Hippocampal formation (tissue), 2 donors: ENCODE measurements at regions not wholly inside any gene's neighbourhood (a gene's known extent, or its start where the extent isn't known, plus 50 kb on each side); places are given as distances from the start of the nearest gene placed in this dataset.
"Not testable (repeated sequence)": the region's sequence is repeated elsewhere in the genome, so short reads cannot be mapped to it uniquely, and the experiment has no call there.

ENCODE experiments used
- DNase-seq, 2 donors: peaks; one replicate each; lab custom pipeline; 2025; lab: John Stamatoyannopoulos, UW

DNA sequence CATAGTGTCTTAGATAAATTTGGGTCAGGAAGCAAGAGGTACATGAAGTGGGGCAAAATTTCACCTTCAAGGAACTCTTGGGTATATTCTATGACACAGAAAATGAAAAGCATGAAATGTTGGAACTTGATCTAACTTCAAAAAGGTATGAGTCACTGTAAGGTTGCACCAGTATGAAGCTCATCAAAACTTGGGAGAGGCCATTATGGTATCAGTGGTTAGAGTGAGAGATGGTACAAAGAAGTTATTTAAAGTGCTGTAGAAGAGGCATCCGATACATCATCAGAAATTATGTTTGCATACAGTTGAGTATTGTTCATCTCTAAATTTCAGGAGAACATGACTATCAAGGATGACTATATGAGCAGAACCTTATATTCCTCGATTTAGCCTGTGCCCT, 302.9 kb upstream of the SUCLG2 start:
- no peak for DNase-seq

DNA sequence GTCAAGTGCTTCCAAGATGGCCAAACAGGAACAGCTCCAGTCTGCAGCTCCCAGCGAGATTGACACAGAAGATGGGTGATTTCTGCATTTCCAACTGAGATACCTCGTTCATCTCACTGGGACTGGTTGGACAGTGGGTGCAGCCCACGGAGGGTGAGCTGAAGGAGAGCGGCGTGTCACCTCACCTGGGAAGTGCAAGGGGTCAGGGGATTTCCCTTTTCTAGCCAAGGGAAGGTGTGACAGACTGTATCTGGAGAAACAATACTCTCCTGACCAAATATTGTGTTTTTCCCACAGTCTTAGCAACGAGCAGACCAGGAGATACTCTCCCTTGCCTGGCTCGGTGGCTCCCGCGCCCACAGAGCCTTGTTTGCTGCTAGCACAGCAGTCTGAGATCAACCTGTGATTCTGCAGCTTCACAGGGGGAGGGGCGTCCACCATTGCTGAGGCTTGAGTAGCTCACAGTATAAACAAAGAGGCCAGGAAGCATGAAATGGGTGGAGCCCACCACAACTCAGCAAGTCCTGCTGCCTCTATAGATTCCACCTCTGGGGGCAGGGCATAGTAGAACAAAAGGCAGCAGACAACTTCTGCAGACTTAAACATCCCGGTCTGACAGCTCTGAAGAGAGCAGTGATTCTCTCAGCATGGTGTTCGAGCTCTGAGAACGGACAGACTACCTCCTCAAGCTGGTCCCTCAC, 293.5 kb upstream of the SUCLG2 start:
- DNase-seq = no peak

DNA sequence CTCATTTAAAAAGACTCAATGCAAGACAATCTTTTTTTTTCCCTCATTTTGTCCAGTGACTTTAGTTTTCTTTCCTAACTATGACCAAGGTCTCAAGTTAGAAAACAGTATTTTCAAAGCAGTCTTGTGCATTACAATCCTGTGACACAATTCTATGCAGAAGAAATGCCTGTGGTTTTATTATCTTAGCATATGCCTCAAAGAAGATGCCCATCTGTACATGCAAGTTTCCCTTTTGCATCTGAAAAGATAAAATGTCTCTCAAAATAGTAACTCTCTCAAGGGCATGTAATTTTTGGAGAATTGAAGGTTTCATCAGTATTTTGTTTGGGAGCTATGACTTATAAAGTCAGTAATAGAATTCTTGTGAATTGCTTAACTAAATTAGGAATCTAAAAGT, 292.0 kb upstream of the SUCLG2 start:
- DNase-seq = no peak

DNA sequence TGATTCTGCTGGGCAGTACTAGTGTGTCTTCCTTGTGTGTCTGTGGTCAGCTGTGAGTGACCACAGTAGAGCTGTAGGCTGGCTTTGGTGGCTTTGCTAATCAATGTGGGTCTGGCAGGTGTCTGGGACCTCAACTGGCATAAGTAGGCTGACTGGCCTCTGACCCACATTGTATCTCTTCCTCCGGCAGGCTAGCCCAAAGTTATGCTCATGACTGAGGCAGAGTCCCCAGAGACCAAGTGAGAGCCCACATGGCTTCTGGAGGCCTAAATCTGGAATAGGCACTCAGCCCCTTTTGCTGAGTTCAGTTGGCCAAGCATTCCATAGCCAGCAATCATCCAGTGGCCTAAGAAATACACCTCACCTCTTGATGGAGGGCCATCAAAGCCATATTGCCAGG, 289.1 kb upstream of the SUCLG2 start:
- no peak for DNase-seq

DNA sequence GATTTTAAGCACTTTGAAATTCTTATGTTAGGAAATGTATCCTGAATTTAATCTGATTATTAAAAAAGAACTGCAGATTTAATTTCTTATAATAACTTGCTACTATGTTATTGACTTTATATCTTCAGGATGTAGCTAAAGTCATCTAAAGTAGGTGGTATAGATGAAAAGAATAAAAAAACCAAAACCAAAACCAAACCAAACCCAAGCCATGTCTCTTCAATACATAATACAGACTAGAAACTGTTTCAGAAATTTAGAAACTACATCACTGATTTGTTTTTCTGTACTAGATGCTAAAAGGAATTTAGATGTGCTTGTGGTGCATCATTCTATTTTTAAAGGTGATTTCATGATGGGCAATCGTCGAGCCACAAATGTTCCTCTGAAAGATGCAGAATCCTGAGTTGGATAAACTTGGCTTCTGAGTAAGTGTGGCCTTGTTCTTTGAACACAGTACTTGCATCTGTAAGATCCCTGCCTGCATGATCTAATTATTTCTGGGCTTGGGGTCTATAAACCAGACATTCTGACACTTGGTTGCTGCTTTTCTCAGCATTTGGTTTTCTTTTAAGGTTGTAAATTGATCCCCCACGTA, 287.1 kb upstream of the SUCLG2 start:
- no peak for DNase-seq

DNA sequence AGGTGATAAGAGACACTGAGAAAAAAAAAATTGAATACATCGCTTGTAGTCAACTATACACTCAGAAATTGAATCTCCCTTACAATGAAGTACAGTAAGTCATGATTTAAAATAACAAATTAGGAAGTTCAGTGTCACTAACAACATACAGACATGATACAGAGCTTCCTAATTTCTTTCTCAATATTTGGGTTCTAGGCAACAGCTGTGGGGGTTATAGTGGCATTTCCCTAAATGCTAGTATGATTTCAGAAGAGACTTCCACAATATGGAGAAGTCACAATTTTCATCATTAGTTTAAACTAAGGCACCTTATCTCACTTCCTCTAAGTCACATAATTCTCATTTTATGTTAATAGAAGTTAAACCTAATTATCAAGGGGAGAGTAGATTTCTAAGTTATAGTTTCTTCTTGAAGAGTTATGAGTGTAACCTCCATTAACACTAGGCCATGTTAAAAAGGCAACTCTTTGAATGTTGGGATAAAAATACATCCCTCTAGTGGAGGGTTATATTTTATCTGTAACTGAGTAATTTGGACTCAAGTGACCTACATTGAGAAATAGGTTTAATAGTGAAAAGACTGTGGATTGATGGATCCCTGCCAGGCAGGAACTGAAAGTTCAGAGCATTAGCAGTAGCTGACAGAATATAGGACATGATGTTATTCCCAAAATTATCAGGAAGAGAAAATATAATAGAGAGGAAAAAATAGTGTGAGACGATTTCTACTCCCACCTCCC, 286.0 kb upstream of the SUCLG2 start:
- no peak for DNase-seq

DNA sequence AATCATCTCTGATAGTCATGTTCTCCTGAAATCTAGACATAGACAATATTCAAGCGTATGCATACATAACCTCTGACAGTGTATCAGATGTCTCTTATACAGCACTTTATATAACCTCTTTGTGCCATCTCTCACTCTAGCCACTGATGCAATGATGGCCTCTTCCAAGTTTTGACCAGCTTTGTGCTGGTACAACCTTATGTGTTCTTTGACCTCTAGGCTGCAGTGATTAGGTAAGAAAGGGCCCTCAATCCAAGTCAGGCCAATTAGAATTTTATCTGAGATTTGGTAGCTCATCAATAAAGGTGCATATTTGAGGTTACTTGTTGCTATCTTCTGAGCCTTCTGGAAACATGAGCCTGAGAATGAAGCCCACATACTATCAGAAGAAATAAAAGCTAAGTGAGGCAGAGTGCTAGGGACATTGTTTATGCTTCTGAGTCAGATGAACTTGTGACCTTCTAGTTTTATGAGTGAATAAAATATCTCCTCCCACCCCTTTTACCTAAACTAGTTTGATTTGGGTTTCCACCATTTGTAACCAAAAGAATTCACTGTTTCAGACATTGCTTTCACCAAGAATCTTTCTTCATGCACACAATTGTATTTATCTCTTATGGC, 283.2 kb upstream of the SUCLG2 start:
- DNase-seq = no peak

DNA sequence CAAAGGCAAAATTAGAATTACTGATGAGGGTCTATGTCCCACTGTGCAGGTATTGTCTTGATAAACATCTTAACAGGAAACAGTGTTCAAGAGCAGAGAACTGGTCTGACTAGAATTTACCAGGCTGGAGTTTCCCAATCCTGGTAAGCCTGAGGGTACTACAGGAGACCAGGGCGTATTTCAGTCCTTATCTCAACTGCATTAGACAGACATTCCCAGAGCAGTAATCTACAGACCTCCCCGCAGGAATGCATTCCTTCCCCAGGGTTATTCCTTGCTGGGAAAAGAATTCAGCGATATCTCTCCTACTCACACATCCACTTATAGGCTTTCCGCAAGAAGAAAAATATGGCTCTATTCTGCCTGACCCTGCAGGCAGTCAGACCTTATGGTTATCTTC, 276.0 kb upstream of the SUCLG2 start:
- DNase-seq = not testable (repeated sequence)

DNA sequence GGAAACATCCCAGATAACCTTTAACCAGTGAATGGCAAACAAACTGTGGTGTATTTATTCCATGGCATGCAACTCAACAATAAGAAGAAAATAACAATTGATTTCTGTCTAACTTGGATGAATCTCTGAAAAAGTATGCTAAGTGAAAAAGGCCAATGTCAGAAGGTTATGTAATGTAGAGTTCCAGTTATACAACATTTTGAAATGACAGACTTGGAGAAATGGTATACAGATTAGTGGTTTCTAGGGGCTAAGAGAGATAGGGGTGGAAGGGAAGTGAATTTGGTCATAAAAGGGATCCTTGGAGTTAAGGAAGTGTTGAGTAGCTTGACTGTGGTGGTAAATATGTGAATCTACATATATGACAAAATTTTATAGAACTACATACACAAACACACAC, 269.4 kb upstream of the SUCLG2 start:
- DNase-seq = no peak

DNA sequence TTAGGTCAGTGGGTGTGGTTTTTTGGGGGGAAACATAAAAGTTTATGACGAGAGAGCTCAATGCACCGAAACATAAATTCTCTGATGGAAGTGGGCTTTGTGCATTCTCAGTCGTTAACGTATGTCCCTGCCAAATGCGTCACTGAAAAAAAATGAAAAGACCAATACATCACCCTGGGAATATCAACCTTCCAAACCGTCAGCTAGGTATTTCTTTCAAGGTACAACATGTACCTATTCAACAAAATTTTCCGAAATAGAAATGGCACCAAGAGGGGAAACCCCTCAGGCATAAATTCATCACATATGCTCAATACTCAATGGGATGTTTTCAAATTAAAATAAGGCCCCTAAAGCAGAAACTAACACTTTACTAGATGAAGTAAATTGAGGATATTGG, 266.6 kb upstream of the SUCLG2 start:
- no peak for DNase-seq

DNA sequence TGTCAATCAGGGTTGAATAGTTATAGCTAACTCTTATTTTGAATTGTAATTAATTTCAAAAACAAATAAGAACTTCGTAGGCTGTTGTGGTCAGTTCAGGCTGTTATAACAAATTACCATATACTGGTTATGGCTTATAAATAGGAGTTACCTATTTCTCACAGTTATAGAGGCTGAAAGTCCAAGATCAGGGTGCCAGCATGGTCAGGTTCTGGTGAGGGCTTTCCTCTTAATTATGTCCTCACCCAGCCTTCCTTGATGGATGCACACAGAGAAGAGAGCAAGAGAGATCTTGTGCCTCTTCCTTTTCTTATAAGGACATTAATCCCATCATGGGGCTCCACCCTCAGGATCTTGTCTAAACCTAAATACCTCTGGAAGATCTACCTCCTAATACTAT, 265.9 kb upstream of the SUCLG2 start:
- DNase-seq = no peak

DNA sequence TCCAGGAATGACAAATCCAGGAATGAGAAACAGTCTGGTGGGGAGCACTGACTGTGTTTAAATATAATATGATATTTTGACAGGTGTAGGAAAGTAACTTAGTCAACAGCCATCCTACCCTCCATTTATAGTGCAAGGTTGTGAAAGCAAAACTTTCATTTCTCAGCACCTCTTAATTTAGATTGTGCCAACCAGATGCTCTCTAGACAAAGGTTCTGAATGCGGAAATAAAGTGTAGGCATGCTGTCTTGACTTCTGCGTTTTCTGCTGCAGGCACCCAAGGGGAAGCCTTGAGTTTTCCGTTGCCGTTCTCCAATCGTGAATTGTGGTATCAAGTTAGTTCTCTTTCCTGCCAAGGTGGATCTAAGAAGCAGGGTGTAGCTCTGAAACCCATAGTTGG, 261.9 kb upstream of the SUCLG2 start:
- no peak for DNase-seq

DNA sequence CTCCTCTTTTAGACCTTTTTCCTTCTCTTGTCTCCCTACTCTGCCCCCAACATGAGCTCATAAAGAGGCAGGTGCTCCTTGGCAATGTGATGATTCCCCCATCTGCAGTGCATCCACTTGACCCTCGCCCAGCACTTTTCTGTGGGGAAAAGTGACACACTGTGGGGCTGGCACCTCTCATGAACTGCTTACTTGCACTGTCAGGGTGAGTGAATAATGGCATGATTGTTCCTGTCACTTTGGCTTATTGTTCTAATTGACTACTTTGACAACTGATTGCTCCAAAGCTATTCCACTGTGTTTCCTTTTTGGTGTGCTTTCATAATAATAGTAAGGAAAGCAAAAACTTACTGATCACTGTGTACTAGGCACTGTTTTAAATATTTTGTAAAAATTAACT, 253.3 kb upstream of the SUCLG2 start:
- no peak for DNase-seq

DNA sequence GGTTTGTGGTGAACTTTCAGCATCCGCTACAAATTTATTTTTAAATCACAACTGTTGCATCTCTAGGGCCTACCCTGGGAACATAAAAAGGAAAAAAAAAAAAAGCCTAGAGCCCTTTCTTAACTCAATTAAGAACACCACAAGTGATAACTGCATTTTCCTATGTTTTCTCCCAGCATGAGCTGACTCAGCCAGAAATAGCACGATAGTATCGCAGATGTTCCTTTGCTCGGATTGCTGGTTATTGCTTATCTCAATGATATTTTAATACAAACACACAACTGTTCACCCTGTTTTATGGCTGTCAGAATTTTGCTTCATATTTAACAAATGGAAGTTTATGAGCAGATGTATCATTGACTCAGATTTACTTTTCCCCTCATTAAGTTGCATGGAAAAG, 251.8 kb upstream of the SUCLG2 start:
- DNase-seq = no peak

DNA sequence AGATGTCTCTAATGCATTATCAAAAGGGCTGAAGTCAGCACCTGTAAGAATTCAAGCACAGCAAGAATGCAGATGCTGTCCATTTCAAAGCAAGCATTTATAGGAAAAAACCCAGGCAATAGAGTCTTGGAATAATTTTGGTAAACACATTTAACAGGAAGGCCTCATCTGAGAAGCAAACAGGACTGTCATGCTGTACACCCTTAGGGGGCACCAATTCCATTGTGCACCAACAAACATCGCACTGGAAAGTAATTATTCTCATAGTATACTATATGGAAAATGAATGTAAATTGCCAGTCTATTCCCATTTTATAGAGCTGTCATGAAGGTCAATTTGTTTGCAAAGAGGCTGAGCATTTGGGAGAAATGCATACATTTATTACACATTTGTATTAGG, 247.3 kb upstream of the SUCLG2 start:
- no peak for DNase-seq

DNA sequence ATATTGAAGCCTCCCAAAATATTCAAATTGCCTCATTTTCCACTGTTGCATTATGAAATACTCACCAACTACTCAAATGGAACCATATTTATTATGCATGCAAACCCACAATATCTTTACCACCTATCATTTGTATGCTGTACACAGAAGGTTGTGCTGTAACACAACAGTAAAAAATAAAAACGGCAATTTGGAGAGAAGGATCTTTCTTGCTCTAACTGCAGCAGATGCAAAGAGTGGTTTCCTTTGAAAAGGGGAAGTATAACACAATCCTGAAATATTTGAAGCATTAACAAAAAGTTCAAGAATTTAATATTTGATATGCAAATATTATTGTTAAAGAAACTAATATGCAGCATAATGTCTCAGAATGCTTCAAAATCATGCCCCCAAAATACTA, 244.5 kb upstream of the SUCLG2 start:
- DNase-seq = no peak

DNA sequence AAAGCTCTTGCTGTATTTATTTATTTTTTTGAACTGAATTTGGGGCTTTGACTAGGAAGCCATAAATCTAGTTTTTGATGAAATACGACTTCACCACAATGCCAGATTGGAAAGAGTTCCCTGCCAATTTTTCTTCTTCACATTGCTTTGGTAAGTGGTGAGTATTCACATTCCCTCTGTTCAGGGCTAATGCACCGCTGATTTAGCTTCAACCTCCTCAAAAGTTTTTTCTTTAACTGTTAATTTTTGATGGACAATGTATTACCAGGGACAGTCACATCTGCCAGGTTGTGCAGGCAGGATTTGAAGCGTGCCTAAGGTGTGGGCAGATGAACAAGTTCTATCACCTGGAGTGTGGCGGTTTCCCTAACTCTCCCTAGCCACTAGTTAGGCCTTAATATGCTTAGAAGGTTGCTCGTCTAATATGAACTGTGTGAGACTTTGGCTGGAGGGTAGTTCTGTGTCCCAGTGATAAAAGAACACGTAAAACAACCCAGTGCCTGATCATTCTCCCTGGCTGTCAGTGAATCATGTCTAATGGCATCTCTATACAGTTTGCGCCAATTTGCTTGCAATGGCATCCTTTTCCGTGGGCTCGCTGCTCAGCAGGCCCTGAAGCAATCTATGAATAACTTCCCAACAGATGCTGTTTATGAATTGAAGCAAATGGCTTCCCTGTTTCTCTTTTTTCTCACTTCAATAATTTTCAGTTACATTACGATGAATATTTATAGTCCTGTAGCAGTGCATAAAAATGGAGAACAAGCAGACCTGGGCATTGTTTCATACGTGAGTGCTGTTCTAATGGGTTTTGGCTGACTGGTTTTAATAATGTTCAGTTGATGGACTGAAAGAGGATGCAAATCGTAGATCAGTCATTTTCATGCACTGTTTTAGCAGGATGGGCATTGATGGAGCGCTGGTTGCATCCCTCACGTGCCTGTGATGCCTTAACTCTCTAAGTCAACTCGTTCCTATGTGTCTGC, 243.2 kb upstream of the SUCLG2 start:
- peak in 1 of 2 donors; percentile 43 for DNase-seq

DNA sequence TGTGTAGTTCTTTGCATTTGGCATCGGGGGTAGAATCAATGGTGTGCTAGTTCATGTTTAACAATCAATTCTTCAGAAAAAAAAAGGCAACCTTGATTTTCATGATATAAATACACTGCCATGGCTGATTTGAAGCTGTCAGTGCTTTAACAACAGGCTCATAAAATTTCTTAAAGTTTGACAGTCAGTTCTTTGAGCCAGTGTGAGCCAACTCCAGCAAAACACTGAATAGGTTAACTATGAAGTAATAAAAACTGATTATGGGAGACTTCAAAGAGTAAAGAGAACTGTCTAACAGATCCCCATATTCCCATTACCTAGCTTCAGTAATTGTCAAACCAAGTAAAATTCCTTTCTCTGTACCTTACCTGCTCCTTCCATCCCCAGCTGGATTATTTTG, 241.7 kb upstream of the SUCLG2 start:
- DNase-seq = no peak

DNA sequence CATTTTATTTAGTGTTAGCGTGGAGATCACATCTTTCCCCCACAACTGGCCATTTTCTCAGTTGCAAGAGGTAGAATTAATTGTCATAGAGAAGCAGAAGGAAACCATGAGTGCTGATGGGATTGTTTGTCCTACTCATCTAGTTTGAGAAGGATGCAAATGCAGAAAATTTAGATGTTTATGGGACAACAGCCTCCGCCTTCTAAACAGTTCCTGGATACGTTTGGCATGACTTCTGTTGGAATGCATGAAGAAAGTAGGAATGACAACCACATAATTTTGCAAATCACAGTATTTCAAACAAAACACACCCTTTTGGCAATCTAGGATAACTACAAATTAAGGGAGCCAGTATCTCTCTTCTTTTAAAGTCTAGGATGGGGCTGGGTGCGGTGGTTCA, 240.1 kb upstream of the SUCLG2 start:
- DNase-seq = no peak

DNA sequence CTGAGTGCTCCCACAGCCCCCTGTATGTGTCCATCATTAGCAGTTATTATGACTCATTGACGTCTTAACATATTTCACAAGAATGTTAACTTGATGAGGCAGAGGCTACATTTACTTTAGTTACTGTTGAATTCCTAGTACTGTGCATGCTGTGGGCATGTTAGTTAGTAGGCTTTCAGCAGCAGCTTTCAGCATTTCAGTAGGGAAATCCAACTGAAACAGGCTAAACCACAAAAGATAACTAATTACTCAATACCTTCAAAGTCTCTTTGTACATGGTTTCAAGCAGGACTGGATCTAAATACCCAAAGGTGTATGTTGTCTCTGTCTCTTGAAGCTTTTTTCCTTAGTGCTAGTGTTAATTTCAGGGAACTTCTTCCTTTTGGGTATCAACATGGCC, 229.9 kb upstream of the SUCLG2 start:
- DNase-seq = no peak

DNA sequence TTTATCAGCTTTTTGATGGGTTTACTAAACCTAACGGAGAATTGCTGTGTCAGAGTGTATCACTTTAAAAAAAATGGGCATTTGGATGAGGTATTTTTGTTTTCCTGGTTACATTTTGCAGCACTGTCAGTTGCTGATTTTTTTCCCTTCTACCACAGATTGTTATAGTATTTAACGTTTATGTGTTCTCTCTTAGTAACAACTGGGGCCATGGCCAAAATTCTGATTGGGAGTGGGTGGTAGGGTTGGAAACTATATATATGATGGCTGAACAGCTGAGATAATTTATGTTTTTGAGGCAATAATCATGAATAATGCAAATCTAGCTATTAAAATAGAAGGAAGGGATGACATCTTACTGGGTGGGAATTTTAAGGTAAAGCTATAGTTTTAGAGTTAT, 229.4 kb upstream of the SUCLG2 start:
- DNase-seq = peak in 1 of 2 donors; percentile 16

DNA sequence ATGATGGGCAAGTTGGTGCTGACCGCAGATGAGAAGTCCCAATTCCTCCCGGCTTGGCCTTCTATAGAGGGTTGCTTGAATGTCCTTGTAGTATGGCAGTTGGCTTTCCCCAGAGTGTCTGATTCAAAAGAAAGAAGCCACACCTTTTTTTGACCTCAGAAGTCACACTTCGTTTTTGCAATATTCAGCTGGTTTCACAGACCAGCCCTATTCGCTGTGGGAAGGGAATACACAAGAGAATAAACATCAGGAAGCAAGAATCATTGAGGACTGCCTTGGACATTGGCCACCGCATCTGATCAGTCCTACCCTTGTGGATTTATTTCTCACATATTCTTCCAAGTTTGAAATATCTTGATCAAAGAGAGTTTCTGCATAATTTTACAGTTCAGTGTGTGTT, 228.6 kb upstream of the SUCLG2 start:
- DNase-seq = no peak
